ENCODE measurements at regions not wholly inside any gene's neighbourhood (a gene's known extent, or its start where the extent isn't known, plus 50 kb on each side); places are given as distances from the start of the nearest gene placed in this dataset.

DNA sequence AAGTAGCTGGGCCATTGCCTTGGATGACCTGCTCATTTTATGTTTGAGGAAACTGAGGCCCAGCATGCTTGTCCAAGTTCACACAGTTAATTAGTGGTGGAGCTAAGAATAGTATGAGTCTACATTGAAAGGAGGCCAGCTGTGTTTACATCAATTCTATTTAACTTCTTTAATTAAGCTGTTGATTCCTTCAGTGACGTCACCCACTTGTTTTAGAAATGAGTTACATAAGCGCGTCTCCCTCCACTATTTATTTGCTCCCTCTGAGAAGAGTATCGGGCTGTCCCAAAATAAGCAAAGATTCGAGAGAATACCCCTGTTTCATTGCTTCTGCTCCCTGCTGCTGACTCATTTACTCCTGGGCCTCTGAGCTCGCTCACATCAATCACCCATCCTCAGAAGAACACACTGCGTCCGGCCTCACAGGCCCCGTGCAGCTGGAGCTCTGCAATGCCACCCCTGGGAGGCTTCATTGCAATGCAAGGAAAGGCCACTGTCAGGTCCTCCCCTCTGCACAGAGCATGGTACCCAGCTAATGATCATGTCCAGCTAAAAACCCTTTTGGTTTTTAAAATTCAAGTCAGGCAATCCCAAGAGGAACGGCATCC, 74.8 kb upstream of the BMP2 start:
- no peak overlapping the region for H3K27ac ChIP-seq (ENCODE audit: low read depth, low read length)
- DNase-seq (ENCODE audit: low read depth, low spot score) (no peak), ATAC-seq (no peak)
- BruUV-seq (replicated peaks): no TSS peak
- H4K20me1 ChIP-seq (ENCODE audit: insufficient read depth): no peaks in the 10 kb centered on the region
- no peak overlapping the region for H2AFZ ChIP-seq (ENCODE audit: low read depth, low read length, poor library complexity, severe bottlenecking)
- H3K4me3 ChIP-seq (replicated peaks in 1 of 2; ENCODE audit: low read depth in 1 of 2, low read length in 2 of 2): no peak overlapping the region
- H3K27me3 ChIP-seq (ENCODE audit: insufficient read depth, low read length): no peaks in the 10 kb centered on the region
- H3K4me2 ChIP-seq (ENCODE audit: low read length): no peak overlapping the region
- ChIA-PET CTCF (no interaction called here), POLR2A (no interaction called here), RAD21 (ENCODE audit: low non-redundant PET in 1 of 2, low total read pairs in 2 of 2, uncharacterized antibody in 2 of 2, unreplicated experiment in 2 of 2) (no interaction called here)
- no peaks in the 10 kb centered on the region for H3K9me2 ChIP-seq (ENCODE audit: insufficient read depth)
- TF ChIP-seq SP1 (IDR thresholded peaks at IDR 0.05; ENCODE audit: low read depth) (no peak), EGR1 (IDR thresholded peaks at IDR 0.05; ENCODE audit: low read depth) (no peak), RAD21 (IDR thresholded peaks at IDR 0.05; ENCODE audit: low read depth) (no peak), JUND (IDR thresholded peaks at IDR 0.05) (no peak), CBX3 (IDR thresholded peaks at IDR 0.05; ENCODE audit: low read depth) (no peak), ZBTB33 (IDR thresholded peaks at IDR 0.05; ENCODE audit: extremely low read depth, insufficient replicate concordance, low read length) (no peak), POLR2AphosphoS5 (IDR thresholded peaks at IDR 0.05; ENCODE audit: low read depth, low read length) (no peak), MAX (IDR thresholded peaks at IDR 0.05) (no peak), TCF7L2 (IDR thresholded peaks at IDR 0.05; ENCODE audit: borderline replicate concordance, extremely low read depth, insufficient read depth, insufficient read length) (no peak), YY1 (IDR thresholded peaks at IDR 0.05; ENCODE audit: extremely low read depth, insufficient replicate concordance, low read depth, low read length) (no peak), EZH2phosphoT487 (IDR thresholded peaks at IDR 0.05; ENCODE audit: borderline replicate concordance) (no peak), REST (IDR thresholded peaks at IDR 0.05; ENCODE audit: low read depth) (no peak), POLR2A (IDR thresholded peaks at IDR 0.05; ENCODE audit: borderline replicate concordance, extremely low read depth, insufficient read depth, insufficient read length) (no peak), SRF (IDR thresholded peaks at IDR 0.05; ENCODE audit: low read depth) (no peak), CEBPB (IDR thresholded peaks at IDR 0.05; ENCODE audit: low read depth) (no peak), ZNF274 (IDR thresholded peaks at IDR 0.05; ENCODE audit: low read depth, low read length) (no peak)
- TF ChIP-seq, protein P1, sequence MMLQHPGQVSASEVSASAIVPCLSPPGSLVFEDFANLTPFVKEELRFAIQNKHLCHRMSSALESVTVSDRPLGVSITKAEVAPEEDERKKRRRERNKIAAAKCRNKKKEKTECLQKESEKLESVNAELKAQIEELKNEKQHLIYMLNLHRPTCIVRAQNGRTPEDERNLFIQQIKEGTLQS (IDR thresholded peaks at IDR 0.05): no peak
- H3K79me2 ChIP-seq (ENCODE audit: insufficient read depth, low read length): no peaks in the 10 kb centered on the region
- H3K4me1 ChIP-seq (ENCODE audit: control insufficient read depth in 1 of 2, insufficient read depth in 2 of 2, low read length in 2 of 2): peaks cover 0 to 2% of the 10 kb centered on the region in 2 experiments; a peak in 2 of 4 replicates
- H3K36me3 ChIP-seq (ENCODE audit: control insufficient read depth in 1 of 2, insufficient read depth in 2 of 2, low read length in 2 of 2): no peaks in the 10 kb centered on the region
- peaks cover 0 to 4% of the 10 kb centered on the region in 2 experiments; a peak in 2 of 4 replicates for H3K9me3 ChIP-seq (ENCODE audit: control insufficient read depth in 1 of 2, insufficient read depth in 1 of 2, low read depth in 1 of 2, low read length in 2 of 2)
- intact Hi-C loops (cut with micrococcal nuclease): no loop called here
- H3K9ac ChIP-seq (ENCODE audit: low read length): no peak overlapping the region

Data from HCT116 (cell line).